HG02798 (cell line): ENCODE measurements at regions not wholly inside any gene's neighbourhood (a gene's known extent, or its start where the extent isn't known, plus 50 kb on each side); places are given as distances from the start of the nearest gene placed in this dataset.
"Not testable (repeated sequence)": the region's sequence is repeated elsewhere in the genome, so short reads cannot be mapped to it uniquely, and the experiment has no call there.

Source experiments
- ATAC-seq: cut with Tn5 transposase; IDR thresholded peaks from one replicate; pipeline ENCODE4 v1.9.1; 2021; ENCODE audit warnings: mild to moderate bottlenecking; ENCODE audit not compliant: unreplicated experiment, poor library complexity

DNA sequence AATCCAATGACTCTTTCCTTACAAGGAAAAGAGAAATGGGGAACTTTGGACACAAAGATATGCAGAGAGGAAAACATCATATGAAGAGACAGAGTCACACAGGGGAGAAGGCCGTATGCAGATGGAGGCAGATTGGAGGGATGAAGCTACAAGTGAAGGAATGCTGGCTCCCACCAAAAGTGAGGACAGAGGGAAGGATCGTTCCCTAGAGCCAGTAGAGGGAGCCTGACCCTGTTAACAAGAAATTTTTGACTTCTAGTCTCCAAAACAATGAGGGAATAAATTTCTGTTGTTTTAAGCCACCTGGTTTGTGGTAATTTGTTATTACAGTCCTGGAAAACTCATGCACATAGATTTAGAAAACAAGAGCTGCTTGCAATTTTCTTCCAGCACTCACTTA is 169.3 kb downstream of the PMAIP1 start:
- no peak for ATAC-seq

DNA sequence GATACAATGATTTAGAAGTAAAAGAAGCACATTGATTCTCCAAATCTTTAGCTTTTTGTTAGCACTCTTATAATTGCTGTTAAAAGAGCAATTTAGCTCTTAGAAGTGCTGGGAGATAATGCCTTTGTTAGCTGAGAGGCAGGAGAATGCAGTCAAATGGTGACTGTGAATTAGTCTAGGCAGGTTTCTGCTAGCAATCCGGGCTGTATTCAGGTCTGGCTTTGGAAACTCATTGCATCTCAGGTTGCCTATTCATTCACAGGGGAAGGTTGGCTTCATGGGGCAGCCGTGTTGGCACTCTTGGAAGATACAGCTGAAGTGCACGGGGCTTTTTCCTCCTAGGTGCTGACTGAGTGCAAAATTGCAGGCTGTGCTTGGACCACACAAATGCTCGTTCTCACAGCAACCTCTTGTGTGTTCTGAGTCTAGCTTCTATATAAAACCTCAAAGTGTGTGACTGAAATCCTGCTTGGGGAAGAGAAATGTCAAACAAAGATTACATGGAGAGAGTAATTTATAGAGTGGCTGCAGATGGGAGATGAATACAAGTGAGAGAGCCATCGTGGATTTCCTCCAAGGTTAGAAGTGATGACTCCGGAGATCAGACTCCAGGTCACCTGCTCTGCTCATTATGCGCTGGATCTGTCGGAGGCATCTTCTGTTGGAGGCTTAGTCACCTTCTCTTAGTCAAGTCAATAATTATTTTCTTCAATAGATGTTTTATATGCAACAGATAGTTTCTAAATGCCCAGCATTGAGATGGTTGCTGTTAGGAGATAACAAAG is 167.8 kb downstream of the PMAIP1 start:
- no peak for ATAC-seq

GRCh38 chr18:60066219-60066975 is 166.6 kb downstream of the PMAIP1 start:
- no peak for ATAC-seq

GRCh38 chr18:60064271-60064670 is 164.5 kb downstream of the PMAIP1 start:
- ATAC-seq = no peak

GRCh38 chr18:60062831-60063230 is 163.0 kb downstream of the PMAIP1 start:
- ATAC-seq = not testable (repeated sequence)

- ATAC-seq = no peak
These were observed 162.6 kb downstream of the PMAIP1 start for GRCh38 chr18:60062396-60062795.

DNA sequence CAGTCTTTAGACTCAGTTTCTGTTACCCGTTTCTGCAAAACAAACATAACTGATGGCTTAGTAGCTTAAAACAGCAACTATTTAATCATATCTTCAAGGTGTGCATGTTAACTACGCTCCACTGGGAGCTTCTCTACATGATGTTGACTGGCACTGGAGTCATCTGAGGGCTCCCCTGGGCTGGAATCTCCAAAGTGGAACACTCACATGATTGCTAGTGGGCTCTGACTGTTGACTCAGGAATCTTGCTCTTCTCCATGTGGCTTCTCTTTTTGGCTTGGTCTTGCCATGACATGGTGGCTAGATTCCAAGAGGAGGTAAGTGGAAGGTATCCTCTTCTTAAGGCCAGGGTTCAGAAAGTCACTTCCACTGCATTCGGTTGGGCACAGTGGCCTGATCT is 160.8 kb downstream of the PMAIP1 start:
- no peak for ATAC-seq

GRCh38 chr18:60060026-60060425 is 160.2 kb downstream of the PMAIP1 start:
- ATAC-seq = no peak

DNA sequence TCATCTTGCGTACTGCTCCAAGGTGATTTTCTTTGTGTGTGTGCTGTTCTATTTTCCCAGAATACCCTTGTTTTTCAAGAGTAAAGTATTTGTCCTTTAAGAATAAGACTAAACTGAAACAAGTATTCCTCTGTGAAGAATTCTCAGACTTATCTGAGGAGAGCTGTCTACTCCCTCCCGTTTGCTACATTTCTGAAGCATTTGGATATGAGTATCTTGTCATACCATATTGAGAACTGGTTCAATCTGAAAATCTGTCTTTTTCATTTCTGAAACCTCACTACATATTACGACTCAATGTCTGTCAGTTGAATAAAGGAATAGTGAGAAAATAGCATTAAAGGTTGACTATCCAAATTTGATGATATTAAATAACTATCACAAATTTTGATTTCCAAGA is 159.4 kb downstream of the PMAIP1 start:
- ATAC-seq = no peak

DNA sequence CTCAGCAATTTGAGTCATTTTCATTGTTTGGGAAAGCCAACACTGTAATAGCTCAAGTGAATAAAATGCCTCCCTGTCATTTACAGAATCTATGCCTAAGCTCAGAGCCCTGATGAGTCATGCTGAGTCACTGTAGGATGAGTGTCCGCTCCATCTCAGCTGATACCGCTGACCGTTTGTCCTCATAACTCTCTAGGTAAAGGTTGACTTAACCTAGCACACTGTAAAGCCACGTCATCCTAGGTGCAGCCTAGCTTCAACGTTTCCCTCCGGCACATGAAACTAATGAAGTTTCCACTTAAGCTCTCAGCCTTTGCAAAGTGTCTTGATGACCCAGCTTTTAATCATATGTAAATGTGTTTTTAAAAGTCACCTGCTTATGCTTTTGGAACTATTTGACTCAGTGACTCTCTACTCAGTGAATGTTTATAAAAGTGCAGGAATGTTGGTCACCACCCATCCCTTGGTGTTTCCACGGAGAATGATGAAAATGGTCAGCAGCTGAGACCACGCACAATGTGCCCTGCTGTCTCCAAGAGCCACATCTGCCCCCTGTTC is 154.0 kb downstream of the PMAIP1 start:
- ATAC-seq = peak; percentile 67

GRCh38 chr18:60050821-60051220 is 151.0 kb downstream of the PMAIP1 start:
- no peak for ATAC-seq

GRCh38 chr18:60049172-60049571 is 149.4 kb downstream of the PMAIP1 start:
- no peak for ATAC-seq

DNA sequence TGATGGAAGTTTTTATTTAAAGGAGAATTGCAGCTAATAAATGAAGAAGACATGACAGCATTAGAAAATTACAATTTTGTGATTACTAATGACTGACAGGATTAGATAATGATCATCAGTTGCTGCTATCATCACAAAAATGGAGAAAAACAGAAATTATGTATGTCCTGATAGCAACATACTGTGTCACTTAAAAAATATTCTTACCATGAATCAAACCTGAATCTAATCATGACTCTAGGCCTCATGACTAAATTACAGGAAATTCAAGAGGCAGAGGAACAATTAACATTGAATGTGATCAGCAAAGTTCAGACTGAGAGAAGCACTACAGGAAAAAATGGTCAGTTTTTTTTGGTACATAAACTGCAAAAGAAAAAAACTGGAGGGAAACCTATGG is 147.8 kb downstream of the PMAIP1 start:
- ATAC-seq = no peak

GRCh38 chr18:60044290-60045006 is 144.7 kb downstream of the PMAIP1 start:
- ATAC-seq = no peak

GRCh38 chr18:60040971-60041370 is 141.2 kb downstream of the PMAIP1 start:
- ATAC-seq = no peak

DNA sequence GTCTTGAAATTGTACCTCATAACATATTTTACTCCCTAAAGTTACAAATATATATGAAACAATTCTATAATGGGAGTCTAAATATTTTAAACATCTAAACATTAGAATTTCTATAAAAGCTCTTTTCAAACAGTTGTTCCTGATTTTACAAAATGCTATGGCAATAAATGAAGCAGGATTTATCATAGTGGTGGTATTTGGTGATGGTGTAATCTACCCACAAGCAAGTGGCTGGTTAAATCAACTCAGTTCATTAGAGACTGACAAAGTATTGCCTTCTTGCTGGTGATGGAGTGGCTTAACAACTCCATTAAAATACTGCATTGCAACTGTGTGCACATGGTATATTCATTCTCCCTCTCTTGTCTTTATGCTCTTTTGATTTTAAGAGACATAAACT is 138.9 kb downstream of the PMAIP1 start:
- no peak for ATAC-seq

- no peak for ATAC-seq
These were observed 127.6 kb downstream of the PMAIP1 start for GRCh38 chr18:60027397-60027796.

DNA sequence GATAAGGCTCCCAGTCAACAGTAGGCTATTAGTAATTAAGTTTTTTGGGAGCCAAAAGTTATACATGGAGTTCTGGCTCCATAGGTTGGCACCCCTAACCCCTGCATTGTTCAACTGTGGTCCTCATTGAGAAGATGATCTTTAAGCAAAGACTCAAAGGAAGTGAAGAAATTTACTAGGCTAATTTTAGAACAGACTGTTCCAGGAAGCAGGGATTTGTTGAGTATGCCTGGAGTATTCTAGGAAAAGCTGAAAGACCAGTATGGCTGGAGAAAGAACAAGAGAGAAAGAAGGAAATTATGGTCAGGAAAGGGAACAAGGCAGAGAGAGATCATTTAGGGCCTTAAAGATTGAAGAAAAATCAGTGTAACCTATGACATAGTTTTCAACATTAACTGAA is 125.1 kb downstream of the PMAIP1 start:
- no peak for ATAC-seq

DNA sequence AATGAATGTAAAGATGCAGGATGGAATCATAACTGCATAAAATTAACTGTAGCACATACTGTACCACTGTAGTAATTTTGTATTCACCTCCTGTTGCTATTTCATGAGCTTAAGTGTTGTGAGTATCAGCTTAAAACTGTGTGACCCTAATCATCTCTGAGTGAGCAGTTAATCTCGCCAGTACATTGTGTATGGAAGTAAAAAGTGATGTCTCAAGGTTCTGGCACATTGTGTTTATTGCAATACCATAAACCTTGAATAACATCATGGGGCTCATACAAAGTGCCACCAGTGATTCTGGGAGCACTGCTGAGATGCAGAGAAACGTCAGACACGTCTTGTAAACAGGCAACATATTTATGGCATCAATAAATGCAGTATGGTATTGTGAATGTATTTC is 124.5 kb downstream of the PMAIP1 start:
- no peak for ATAC-seq

- peak; percentile 77 for ATAC-seq
These were observed 123.0 kb downstream of the PMAIP1 start for GRCh38 chr18:60022671-60023276.
